Ovary (tissue), 7 donors: ENCODE measurements at regions not wholly inside any gene's neighbourhood (a gene's known extent, or its start where the extent isn't known, plus 50 kb on each side); places are given as distances from the start of the nearest gene placed in this dataset.
"Not testable (repeated sequence)": the region's sequence is repeated elsewhere in the genome, so short reads cannot be mapped to it uniquely, and the experiment has no call there.

Source experiments
- DNase-seq, 5 donors: peaks; one replicate each; pipeline ENCODE4 v3.0.0-alpha.2; 2019 to 2020
- H3K27ac ChIP-seq, 2 donors: fragments of 200-600 bp; one replicate each; pipeline versions ENCODE4 v1.5.1 to v1.8.0; 2019 to 2022
- H3K27me3 ChIP-seq: fragments of 200-600 bp; one replicate; pipeline ENCODE4 v1.8.0; 2022
- H3K36me3 ChIP-seq: fragments of 200-600 bp; sonication (generic); one replicate; pipeline ENCODE4 v1.5.1; 2019
- H3K4me1 ChIP-seq: one replicate; pipeline ENCODE4 v1.8.1; 2013; ENCODE audit warnings: mild to moderate bottlenecking, moderate library complexity; ENCODE audit not compliant: insufficient read depth
- H3K4me3 ChIP-seq: fragments of 200-600 bp; sonication (generic); one replicate; pipeline ENCODE4 v1.5.1; 2017
- H3K9me3 ChIP-seq, 2 donors: fragments of 200-600 bp in 1 of 2; sonication (generic) in 1 of 2; one replicate each; pipeline versions ENCODE4 v1.5.1 to v1.8.1; 2013 to 2019; ENCODE audit warnings: mild to moderate bottlenecking in 1 of 2, moderate library complexity in 1 of 2
- EP300 ChIP-seq: sonication (generic); formaldehyde crosslinking; IDR thresholded peaks from one replicate; pipeline ENCODE4 v1.6.1; 2017; ENCODE audit warnings: antibody characterized with exemption
- POLR2A ChIP-seq: fragments of 450-650 bp; IDR thresholded peaks from one replicate; pipeline ENCODE4 v1.6.1; 2017; ENCODE audit warnings: antibody characterized with exemption, mild to moderate bottlenecking, moderate library complexity
- WGBS, 3 donors: extraction: QIAGEN DNeasy Blood & Tissue Kit in 1 of 3; methylation state at CpG; one replicate each; pipeline versions ENCODE4 v1.1.5 to v1.1.7; 2013 to 2017; 5-methylcytosine and 5-hydroxymethylcytosine counted together
- intact Hi-C, 4 donors: fragments of 100-400 bp; cut with DNase I; formaldehyde crosslinking; loops; one replicate each; pipeline versions ENCODE4 v1.11.0 to v1.15.1; 2022 to 2023
- TF ChIP-seq, protein P1 (sequence below), 3 donors: fragments of 450-650 bp in 2 of 3; fragments of 200-600 bp in 1 of 3; IDR thresholded peaks; one replicate each; pipeline versions ENCODE4 v1.5.1 to v1.8.0; 2016 to 2022; ENCODE audit warnings: antibody characterized with exemption in 3 of 3, mild to moderate bottlenecking in 1 of 3
- donor health status: DM: no; HTN: no; CAD: no; lungs with moderate emphysema.
- donor health status: DM: no; HTN: no; CAD: no.
- donor health status: Bipolar disorder and iron deficiency.
- donor health status: DM: no; HTN: no; CAD: no.
- donor health status: DM: yes; HTN: yes; CAD: no.

DNA sequence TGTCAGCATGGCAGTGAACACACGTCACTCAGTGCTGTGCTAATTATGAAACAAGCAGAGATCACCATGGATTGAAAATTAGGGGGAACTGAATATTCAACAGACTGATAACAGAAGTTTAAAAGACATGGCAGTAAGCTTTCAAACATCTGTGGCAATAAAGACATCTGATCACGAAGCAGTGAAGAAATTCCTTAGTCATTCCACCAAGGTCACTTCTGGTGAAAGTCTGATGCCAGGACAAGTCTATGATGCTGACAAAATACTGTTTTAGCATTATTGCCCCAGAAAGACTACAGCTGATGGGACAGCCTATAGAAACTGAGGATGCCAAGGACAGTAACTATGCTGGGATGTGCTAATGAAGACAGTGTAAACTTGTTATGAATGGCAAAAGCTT, 126.9 kb upstream of the RBM19 start:
- Histone ChIP-seq H3K27me3 (no peaks in the 10 kb centered on the region), H3K4me3 (no peak overlapping the region), H3K36me3 (no peaks in the 10 kb centered on the region), H3K27ac (no peak overlapping the region), H3K9me3 (no peaks in the 10 kb centered on the region), H3K4me1 (no peaks in the 10 kb centered on the region)
- intact Hi-C loops: no loop called here
- WGBS, 3 donors: 54 to 71% (median 64%) methylated on average over 2 of the region's 2 CpGs
- no peak for DNase-seq
- TF ChIP-seq, protein P1, sequence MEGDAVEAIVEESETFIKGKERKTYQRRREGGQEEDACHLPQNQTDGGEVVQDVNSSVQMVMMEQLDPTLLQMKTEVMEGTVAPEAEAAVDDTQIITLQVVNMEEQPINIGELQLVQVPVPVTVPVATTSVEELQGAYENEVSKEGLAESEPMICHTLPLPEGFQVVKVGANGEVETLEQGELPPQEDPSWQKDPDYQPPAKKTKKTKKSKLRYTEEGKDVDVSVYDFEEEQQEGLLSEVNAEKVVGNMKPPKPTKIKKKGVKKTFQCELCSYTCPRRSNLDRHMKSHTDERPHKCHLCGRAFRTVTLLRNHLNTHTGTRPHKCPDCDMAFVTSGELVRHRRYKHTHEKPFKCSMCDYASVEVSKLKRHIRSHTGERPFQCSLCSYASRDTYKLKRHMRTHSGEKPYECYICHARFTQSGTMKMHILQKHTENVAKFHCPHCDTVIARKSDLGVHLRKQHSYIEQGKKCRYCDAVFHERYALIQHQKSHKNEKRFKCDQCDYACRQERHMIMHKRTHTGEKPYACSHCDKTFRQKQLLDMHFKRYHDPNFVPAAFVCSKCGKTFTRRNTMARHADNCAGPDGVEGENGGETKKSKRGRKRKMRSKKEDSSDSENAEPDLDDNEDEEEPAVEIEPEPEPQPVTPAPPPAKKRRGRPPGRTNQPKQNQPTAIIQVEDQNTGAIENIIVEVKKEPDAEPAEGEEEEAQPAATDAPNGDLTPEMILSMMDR (IDR thresholded peaks at IDR 0.05): no peak
- TF ChIP-seq POLR2A (no peak), EP300 (no peak)

DNA sequence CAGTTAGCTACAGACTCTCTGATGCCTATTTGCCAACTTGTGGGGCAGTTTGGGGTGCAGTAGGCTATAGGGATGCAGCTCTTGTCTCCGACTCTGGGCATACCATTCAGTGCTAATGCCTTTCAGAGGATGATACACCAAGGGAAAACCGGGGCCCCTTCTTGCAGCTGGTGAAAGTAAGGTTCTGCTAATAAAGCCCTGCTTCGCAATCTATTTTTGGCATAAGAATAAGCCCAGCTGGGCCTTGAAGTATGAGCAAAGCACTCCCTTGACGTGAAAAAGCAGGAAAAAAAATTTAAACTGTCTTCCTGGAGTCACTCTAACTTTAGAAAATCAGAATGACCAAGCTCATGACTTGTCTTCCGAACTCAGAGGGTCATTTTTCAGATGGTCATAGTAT, 124.1 kb upstream of the RBM19 start:
- DNase-seq: no peak
- Histone ChIP-seq H3K27ac (no peak overlapping the region), H3K36me3 (no peaks in the 10 kb centered on the region), H3K27me3 (no peaks in the 10 kb centered on the region), H3K4me3 (no peak overlapping the region), H3K9me3 (no peaks in the 10 kb centered on the region), H3K4me1 (no peaks in the 10 kb centered on the region)
- no peak for TF ChIP-seq POLR2A
- TF ChIP-seq, protein P1 (IDR thresholded peaks at IDR 0.05): no peak
- TF ChIP-seq EP300: no peak
- WGBS, 3 donors: 44 to 54% (median 53%) methylated on average over 5 of the region's 5 CpGs
- intact Hi-C loops: no loop called here

DNA sequence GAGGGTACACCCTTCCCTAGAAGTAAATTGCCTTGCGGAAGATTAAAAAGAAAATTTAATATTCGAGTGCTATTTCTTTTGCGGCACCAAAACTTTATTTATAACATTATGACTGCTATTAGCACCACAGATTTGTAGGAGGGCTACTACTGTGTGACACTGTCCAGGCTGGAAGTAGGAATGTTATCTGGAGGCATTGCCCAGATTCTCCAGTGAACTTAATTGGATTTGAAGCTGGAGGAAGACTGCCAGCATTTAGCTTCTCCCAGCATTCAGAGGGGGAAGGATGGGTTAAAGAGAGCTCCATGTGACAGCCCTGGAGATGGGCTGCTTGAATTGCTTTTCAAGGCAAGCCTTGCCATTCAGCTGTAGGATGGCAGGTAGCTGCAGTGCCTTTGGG, 107.0 kb upstream of the RBM19 start:
- no peak overlapping the region for H3K4me3 ChIP-seq
- WGBS, 3 donors: 78 to 93% (median 83%) methylated on average over 3 of the region's 3 CpGs
- H3K27me3 ChIP-seq: no peaks in the 10 kb centered on the region
- H3K4me1 ChIP-seq: no peaks in the 10 kb centered on the region
- DNase-seq: no peak
- no peaks in the 10 kb centered on the region for H3K36me3 ChIP-seq
- TF ChIP-seq EP300: no peak
- TF ChIP-seq POLR2A: no peak
- TF ChIP-seq, protein P1 (IDR thresholded peaks at IDR 0.05): no peak
- intact Hi-C loops: no loop called here
- no peaks in the 10 kb centered on the region for H3K9me3 ChIP-seq
- no peak overlapping the region for H3K27ac ChIP-seq

DNA sequence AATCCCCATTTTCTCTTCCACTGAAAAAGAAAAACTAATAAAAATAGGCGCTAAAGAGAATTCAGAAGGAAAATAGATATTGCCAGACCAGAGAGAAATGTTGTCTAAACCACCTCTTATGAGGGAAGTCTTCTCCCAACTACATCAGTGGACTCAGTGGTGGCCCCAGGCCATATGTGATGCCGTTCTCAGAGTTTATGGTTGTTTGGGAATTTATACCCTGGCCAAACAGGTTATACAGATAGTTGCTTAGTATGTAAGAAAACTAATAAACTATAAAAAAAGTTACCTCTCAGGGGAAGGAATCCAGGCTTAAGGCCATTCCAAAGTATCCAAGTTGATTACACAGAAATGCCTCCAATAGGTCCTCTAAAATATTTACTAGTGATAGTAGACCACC, 103.4 kb upstream of the RBM19 start:
- Histone ChIP-seq H3K4me1 (no peaks in the 10 kb centered on the region), H3K9me3 (no peaks in the 10 kb centered on the region), H3K27ac (no peak overlapping the region), H3K27me3 (no peaks in the 10 kb centered on the region), H3K36me3 (no peaks in the 10 kb centered on the region), H3K4me3 (no peak overlapping the region)
- DNase-seq: no peak
- 66 to 85% (median 75%) methylated on average over 2 of the region's 2 CpGs for WGBS, 3 donors
- TF ChIP-seq EP300 (no peak), POLR2A (no peak)
- TF ChIP-seq, protein P1 (IDR thresholded peaks at IDR 0.05): no peak
- intact Hi-C loops: no loop called here

DNA sequence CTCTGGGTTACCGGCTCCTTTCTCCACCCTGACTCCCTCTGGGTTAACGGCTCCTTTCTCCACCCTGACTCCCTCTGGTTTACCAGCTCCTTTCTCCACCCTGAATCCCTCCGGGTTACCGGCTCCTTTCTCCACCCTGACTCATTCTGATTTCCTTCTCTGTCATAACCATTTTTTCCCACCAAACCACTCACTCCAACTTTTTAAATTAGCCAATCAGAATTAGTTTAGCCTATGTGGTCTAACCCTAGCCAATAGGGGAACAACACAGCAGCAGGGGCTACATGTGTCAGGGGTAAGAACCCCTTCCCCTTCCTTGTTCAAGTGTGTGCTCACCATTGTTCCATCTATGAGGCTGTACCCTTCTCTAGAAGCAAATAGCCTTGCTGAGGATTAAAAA, 98.4 kb upstream of the RBM19 start:
- H3K36me3 ChIP-seq: no peaks in the 10 kb centered on the region
- no peaks in the 10 kb centered on the region for H3K9me3 ChIP-seq
- no peak for DNase-seq
- no peaks in the 10 kb centered on the region for H3K4me1 ChIP-seq
- TF ChIP-seq POLR2A (no peak), EP300 (no peak)
- TF ChIP-seq, protein P1 (IDR thresholded peaks at IDR 0.05): no peak
- 68 to 85% (median 76%) methylated on average over 3 to 4 of the region's 4 CpGs for WGBS, 3 donors
- H3K27me3 ChIP-seq: no peaks in the 10 kb centered on the region
- intact Hi-C loops: no loop called here
- no peak overlapping the region for H3K27ac ChIP-seq
- H3K4me3 ChIP-seq: no peak overlapping the region

DNA sequence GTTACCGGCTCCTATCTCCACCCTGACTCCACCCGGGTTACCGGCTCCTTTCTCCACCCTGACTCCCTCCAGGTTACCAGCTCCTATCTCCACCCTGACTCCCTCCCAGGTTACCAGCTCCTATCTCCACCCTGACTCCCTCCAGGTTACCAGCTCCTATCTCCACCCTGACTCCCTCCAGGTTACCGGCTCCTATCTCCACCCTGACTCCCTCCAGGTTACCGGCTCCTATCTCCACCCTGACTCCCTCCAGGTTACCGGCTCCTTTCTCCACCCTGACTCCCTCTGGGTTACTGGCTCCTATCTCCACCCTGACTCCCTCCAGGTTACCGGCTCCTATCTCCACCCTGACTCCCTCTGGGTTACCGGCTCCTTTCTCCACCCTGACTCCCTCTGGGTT, 97.9 kb upstream of the RBM19 start:
- H3K36me3 ChIP-seq, H3K4me3 ChIP-seq, H3K9me3 ChIP-seq, H3K27me3 ChIP-seq, intact Hi-C loops, H3K27ac ChIP-seq, H3K4me1 ChIP-seq, DNase-seq: not testable (repeated sequence)
- WGBS, 3 donors: 75 to 92% (median 84%) methylated on average over 4 to 7 of the region's 8 CpGs
